Epidermal melanocyte (primary cell): ENCODE measurements at regions not wholly inside any gene's neighbourhood (a gene's known extent, or its start where the extent isn't known, plus 50 kb on each side); places are given as distances from the start of the nearest gene placed in this dataset.

Experiments used
- DNase-seq: peaks from one replicate; pipeline ENCODE4 v3.0.0; 2011; ENCODE audit warnings: low spot score; ENCODE audit not compliant: insufficient read length

DNA sequence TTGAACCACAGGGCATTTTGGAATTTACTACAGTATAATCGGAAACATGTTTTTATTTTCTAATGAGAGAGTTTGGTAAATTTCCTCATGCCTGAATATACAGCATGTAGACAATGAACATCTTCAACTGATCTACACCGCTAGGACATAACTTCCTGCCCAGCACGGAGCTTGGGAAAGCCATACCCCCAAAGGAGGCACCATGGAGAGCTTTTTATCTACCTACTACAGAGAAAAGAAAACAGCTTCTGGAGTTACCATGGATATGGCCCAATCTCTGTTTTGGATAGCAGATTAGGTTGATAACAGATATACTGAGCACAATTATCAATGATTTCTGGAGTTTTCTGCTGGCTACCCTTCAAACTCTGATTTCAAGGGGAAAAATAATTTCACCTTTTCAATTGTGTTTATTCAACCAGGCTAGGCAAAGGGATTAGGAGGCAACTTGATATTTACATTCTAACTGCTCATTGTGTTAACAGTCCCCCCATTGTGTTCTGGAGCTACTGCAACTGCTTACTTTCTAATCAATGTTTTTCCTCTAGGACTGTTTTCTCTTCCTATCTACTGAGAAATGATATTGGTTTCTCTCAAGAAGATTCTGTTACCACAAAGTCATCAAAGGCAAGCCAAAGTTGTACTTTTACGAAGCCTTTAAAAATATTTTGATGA lies 123.0 kb upstream of the ARHGAP28 start:
- DNase-seq: no peak

DNA sequence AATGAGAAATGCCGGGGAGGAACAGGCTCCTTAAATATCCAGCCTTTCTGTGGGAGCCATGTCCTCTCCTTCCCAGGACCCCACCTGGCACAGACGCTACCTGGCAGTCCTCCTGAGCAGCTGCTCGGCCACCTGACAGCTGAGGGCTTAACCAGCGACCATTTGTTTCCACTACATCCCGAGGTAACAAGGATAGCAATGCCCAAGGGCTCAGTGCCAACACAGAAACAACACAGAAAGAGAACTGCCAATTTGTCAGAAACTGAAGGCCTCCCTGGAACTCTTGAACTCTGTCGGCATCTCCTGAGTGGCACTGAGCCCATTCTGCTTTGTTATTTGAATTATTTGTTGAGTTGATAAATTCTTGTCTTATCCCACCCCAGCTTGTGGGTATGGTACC lies 122.2 kb upstream of the ARHGAP28 start:
- DNase-seq: no peak

DNA sequence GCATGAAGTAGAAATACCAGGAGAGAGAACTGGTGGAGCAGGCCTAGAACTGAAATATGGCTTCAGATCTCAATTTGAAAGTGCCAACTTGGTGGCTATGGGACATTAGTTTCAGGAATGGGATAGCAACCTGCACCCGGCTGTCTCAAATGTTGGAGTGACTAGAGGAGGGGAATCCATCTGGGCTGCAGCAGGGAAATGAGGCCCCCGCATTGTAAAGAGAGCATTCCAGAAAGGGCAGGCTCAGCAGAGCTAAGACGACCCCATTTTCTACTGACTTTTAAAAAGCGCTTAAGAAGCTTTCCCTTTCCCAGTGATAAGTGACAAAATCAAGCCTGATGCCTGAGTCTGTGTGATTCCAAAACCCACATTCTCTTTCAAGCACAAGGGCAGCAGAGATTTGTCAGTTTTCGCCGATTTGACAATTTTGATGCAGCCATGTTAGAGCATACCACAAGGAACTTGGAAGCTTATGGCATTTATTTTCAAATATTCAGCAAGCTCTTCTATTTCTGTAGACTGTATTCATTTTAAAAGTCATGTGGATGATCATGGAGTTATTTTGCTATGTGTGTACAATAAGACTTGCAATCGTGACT lies 119.8 kb upstream of the ARHGAP28 start:
- no peak for DNase-seq

DNA sequence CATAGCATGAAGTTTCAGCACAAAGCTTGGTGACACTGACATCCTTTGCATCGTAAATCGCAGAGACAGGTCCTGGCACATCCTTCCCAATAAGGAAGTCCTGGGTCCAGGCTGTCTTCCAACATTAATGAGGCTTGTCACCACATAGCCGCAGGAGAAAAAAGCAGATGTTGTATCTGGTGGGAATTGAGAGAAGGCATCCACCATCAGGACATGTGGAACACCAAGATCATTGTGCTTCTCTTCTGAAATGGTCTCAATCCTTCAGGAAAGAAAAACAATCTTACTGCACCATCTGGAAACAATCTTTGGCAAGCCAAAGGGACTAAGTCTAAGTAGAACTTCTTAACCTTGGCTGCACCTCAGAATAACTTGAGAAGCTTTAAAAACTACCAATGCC lies 119.0 kb upstream of the ARHGAP28 start:
- peak; percentile 50 for DNase-seq

DNA sequence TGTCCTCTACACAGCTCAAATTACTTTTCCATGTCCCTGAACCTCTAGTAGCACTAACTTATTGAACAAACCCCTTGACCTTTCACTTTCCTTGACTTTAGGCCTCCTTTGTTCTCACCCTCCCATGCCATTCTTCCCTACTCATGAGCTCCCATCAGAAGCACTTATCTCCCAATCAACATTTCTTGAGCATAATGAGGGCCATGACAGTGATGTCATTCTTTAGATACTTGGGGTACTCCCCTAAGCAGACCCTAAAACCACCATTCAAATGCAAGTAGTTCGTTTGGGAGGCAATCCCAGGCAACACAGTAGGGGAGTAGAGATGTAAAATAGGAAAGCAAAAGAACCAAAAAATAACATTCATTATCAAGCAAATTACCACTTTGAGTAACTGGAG lies 115.9 kb upstream of the ARHGAP28 start:
- DNase-seq: no peak

DNA sequence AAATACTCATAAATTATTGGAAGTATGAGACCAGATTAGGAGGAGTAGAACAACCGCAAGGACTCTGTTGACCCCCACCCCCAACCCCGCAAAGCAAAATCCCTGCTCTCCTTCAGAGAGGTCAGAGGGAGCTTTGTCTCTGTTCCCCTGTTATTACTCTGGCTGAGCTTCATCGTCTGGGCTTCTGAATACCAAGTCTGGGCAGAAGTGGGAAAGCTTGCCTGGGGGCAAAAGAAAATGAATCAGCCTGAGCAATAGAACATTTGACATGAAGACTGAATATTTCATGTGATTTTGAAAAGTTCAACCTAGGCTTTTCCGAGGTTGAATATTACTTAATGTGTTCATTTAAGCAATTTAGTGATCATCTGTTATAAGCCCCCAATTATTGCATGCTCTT lies 114.6 kb upstream of the ARHGAP28 start:
- no peak for DNase-seq

DNA sequence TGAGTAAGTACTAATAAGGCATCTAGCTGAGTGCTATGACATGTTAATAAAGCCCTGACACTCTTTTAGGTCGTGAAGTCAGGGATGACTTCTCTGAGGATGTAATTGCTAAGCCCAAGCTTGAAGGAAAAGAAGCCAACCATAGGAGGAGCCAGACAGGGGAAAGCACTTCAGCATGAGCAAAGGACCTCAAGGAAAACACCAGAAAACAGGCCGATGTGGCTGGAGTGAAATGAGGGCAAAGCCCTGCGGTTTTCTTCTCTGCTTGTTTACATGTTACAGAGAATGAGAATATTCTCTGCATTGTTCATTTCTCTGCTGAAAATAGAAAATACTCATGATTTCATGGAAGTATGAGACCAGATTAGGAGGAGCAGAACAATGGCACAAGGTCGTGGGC lies 112.5 kb upstream of the ARHGAP28 start:
- DNase-seq: no peak

DNA sequence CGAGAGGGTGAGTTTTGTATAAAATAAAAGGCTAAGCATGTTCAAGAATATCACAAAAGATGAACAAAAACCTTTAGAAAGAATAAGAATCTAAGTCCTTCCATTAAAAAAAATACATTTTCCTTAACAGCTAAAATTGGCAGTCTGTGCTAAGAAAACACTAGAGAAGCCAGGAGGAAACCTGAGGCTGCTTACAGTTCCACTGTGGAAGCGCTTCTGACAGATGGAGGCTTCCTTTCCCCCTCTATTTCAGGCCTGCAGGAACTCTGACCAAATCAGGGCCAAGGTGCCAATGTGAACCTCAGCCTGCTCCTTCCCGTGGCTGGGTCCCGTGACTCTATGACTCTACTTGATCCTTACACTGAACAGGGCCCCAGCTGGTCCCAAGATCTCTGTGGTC lies 108.1 kb upstream of the ARHGAP28 start:
- DNase-seq: no peak

DNA sequence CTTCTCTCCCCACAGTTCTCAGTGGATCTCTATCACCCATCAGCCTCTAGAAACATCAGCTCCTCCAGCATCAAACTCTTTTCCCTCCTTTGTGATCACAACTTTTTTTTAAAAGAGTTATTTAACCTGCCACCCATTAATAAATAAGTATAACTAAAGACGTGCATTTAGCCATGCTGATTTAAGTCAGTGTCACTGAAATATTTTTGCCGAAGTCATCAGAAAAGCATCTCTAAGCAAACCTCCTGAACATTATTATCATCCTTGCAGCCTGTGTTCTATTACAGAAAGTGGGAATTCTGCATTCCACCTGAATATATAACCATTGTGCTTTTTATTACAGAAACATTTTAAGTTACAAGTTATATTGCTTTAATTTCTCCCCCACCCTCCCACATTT lies 106.2 kb upstream of the ARHGAP28 start:
- DNase-seq: no peak

DNA sequence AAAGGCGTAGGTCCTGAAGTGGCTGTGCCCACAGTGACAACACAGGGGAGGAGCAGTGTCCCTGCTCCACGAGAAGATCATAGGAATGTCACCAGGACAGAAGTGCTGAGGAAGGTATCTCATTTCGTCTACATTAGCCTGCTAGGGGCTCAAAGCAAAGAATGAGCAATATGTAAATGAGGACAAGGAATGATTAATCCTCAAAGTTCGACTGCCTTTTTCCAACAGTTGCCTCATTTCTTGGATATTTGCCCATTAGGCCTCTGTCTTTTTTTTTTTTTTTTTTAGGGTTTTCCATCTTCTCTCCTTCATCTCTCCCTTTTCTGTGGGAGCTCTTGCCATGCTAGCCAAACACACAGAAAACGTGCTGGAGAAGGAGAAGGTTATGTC lies 105.2 kb upstream of the ARHGAP28 start:
- no peak for DNase-seq

DNA sequence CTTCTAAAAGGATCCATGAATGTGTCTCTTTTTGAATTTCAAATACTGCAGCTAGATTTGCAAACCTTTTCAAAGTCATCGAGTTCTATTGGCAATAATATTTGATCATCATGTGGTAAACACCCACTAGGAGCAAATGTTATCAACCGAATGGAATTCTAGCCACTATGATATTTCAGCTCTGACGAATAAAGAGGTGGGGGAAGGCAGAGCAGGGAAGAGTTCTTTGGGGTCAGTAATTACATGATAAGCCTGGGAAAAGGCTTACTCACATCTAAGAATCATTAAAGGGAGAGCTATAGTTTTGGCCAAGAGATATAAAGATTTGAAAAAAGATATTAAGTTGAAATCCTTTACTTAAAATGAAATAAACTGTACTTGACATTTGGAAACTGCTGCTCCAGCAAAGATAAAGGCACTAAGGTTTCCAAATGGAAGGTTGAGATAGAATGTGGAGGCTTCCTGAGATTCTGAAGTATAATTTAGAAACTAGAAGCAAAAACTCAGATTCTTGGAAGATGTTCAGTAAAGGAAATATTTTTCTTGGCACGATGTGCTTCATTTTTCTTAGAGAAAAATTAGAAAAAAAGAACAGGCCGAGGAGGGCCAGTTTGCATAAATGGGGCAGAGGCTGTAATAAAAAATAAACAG lies 104.7 kb upstream of the ARHGAP28 start:
- no peak for DNase-seq

DNA sequence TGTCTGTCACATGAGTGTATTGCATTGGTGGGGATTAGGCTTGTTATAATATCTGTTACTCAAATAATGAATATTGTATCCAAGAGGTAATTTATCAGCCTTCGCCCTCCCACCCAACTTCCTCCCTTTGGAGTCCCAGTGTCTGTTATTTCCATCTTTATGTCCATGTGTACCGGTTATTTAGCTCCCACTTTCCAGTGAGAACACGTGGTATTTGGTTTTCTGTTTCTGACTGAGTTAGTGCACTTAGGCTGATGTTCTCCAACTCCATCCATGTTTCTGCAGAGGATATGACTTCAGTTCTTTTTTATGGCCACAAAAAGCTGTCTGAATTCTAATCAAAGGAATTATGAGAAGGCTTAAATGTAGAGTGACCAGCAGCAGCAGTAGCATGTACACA lies 104.0 kb upstream of the ARHGAP28 start:
- DNase-seq: no peak

DNA sequence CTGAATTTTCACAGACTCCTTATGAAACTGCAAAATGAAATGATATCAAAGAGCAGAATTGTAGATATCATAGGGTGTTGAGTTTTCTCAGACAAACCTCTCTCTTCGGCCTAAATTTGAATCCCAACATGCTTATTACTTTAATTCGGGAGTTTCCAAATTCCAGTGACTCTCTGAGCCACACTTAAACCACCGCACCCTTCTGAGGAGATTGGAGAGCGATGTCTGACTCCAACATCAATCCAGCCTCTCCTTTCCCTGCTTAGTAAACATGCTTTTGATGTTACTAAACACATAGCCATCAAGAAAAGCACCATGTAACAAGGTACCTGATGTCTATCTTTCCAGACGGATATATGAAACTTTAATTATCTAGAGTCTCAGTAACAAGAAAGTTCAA lies 103.1 kb upstream of the ARHGAP28 start:
- DNase-seq: no peak

DNA sequence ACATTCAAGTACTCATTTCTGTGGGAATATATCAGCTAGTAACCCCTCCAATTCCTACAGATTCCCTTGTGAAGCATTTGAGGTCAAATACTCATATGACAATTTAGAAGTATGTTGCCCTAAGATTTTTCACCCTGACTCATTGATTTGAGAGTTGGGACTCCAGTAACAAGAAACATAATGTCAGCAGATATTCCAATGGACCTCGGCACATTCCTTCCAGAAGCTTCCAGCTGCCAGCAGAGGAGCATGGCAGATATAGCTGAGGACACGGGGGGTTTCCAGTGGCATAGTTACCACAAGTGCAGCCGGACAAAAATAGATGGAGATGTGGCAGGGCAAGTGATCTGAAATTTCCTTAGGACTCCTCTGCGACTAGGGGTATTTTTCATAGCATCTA lies 101.9 kb upstream of the ARHGAP28 start:
- DNase-seq: no peak

DNA sequence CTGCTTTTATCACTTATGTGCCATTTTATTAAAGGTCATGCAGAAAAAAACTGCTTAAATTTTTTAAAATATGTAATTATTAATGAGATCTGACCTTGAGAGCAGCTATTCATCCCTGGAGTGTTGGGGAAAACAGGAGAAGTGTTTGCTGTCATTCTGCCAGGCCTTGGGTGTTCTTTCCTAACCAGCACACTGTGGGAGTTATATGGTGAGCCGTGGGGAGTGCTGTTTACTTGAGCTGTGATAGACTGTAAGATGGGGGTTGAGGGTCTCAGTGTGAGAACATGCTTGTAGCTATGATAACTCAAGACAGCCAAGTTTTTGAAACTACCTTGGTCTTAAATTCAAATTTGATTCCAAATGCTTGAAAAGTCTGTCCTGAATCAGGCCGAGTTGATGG lies 101.3 kb upstream of the ARHGAP28 start:
- no peak for DNase-seq

DNA sequence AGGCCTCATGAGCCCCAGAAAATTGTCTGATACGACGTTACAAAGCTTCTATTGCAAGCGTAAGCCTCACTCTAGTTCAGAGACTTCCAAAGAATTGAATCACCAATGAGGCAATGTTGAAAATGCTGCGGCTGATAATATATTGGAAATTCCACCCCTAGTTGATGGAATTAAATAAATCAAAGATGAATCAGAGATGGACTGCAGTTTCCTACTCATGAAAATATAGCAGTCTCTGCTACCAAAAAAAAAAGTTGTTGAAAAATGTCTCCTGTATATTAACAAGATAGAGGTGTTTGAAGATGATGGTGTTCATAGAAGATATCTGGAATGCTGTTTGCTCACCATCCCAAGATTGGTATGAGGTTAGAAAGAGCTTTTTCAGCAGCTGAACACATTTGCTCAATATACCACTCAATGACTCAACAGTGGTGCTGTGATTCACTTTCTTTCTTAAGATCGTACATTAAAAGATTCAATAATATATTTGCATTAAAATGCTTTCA lies 99.8 kb upstream of the ARHGAP28 start:
- DNase-seq: no peak

DNA sequence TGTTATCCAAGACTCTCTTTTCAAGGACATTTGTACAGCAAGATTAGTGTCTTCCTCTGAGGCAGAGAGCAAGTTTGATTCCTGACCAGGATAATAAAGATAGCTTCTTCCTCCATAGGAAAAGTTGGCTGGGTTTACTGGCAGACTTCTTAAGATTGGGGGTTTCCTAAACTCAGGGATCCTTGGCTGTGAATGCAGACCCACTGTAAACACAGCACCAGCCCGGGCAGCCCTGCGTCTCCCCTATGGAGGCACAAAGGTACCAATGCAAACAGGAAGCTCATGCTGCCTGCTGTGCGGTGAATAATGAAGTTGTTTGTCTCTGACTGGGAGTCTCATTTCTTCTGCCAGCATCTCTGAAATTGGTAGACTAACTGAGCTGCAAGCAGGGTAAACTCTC lies 96.2 kb upstream of the ARHGAP28 start:
- no peak for DNase-seq

DNA sequence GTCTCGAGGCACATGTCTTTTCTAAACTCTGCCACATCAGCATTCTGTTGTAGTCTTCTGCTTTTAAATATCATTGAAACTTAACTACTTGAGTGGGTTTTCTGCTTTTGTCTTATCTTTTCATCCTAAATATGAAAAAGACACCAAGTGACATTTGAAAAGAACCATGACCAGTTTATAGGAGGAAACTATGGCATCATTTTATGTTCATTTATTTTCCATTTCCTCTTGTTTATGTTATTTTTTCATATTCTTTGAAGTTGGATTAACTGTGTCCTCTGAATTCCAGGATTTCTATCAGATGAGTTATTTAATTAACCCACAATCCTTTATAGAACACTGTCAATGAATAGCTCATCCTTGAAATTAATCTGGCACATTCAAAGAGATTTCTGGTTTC lies 93.4 kb upstream of the ARHGAP28 start:
- DNase-seq: no peak

DNA sequence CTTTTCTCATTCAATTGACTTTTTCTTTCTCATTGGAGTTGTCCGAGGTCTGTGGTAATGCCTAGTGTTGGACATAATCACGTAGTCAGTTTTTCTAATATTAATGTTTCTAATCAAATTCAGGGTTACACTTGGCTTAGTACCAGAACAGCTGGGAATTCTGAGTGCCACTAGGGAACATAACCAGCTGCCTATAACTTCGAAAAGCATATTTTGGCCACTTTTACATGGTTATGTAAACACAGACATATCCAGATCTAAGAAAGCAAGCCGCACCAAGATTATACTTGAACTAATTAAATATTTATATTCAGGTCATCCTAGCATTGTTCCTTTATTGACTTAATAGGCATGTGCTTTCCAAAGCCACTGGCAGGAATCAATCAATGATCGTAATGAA lies 91.1 kb upstream of the ARHGAP28 start:
- no peak for DNase-seq

DNA sequence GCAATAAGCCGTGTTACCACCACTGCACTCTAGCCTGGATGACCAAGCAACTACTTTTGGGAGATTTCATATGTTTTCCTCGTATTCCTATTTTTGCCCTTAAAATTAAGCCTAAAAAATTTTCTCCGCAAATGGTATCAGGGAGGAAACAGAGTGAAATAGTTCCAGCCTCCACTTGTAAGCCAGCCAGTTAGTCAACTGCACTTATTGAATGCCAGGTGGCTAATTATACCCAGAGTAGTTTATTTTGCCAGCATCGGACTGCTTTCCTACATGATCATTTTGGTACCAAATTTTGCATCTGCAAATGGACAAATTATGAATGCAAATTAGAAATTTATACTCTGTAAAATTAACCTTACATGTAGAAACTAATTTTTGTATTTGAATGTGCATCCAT lies 90.2 kb upstream of the ARHGAP28 start:
- no peak for DNase-seq

DNA sequence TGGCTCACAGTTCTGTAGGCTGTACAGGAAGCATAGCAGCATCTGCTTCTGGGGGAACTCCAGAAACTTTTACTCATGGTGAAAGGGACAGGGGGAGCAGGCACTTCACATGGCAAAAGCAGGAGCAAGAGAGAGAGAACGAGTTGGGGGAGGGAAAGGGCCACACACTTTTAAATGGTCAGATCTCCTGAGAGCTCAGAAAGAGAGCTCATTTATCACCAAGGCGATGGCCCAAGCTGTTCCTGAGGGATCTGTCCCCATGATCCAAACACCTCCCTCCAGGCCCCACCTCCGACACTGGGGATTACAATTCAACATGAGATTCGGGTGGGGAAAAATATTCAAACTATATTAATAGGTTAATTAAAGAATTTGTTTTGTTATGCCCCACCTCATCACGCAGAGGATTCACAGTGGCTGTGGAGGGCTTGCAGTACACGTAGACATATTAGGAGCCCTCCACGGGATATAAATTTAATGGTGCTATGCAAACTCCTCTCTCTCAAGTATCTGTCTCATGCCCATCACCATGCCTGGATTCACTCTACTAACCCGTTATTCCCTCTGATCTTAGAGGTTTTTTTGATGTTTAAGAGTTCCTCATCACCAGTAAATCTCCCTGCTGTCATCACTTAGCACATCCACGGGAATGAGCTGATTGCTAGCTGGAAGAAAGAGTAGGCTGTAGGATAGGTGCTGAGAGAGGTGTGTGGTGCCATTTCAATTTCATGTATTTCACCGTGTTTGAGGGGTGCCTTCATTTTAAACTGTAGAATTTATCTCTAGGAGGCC lies 84.5 kb upstream of the ARHGAP28 start:
- DNase-seq: no peak

DNA sequence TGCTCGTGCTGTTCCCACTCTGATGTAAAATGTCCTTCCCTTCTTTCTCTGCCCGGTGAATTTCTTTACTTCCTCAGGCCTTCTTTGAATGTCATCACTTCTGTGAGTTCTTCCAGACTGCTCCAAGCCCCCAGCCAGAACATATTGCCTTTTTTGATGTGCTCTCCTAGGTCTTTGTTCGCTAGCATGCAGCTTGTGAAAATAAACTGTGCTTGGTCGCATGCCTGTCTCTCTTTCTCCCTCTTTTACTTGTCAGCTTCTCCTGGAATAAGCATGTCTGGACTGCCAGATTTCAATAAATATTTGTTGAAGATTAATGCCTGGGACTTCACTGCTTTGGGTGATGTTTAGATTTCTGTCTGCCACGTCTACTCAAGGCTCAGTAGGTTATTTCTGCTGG lies 82.7 kb upstream of the ARHGAP28 start:
- no peak for DNase-seq
